HFFc6 (cell line): ENCODE measurements at regions not wholly inside any gene's neighbourhood (a gene's known extent, or its start where the extent isn't known, plus 50 kb on each side); places are given as distances from the start of the nearest gene placed in this dataset.
A peak's percentile ranks its signal among the peaks of the same experiment; 100 is the strongest.

Experiments
- DNase-seq: peaks from one replicate; pipeline ENCODE4 v3.0.0-alpha.2; 2018
- H3K27ac Mint-ChIP-seq: 2 replicates; pipeline ENCODE4 v1.8.0; 2020; ENCODE audit warnings: mild to moderate bottlenecking, mixed read lengths
- H3K27me3 Mint-ChIP-seq: 2 replicates; pipeline ENCODE4 v1.8.0; 2021; ENCODE audit warnings: mild to moderate bottlenecking, moderate library complexity, mixed read lengths; ENCODE audit not compliant: insufficient read depth
- H3K36me3 Mint-ChIP-seq: 2 replicates; pipeline ENCODE4 v1.8.0; 2021; ENCODE audit warnings: low read depth, mixed read lengths
- H3K4me1 Mint-ChIP-seq: 2 replicates; pipeline ENCODE4 v1.8.0; 2020; ENCODE audit warnings: low read depth, mixed read lengths
- H3K4me3 Mint-ChIP-seq: 2 replicates; pipeline ENCODE4 v1.8.0; 2020; ENCODE audit warnings: mild to moderate bottlenecking, moderate library complexity, mixed read lengths
- H3K9me3 Mint-ChIP-seq: 2 replicates; pipeline ENCODE4 v1.8.0; 2020; ENCODE audit warnings: mild to moderate bottlenecking, mixed read lengths
- TF ChIP-seq, protein P1 (sequence below): fragments of 200-600 bp; sonication (generic); IDR thresholded peaks from 2 replicates; pipeline ENCODE4 v1.5.0; 2021; ENCODE audit warnings: antibody characterized with exemption, mild to moderate bottlenecking

- Mint-ChIP-seq H3K27ac (no peak overlapping the region), H3K9me3 (peaks cover 21% of the 10 kb centered on the region)
Observed at GRCh38 chr7:42666994-42667393, 244.9 kb downstream of the C7orf25 start.

DNA sequence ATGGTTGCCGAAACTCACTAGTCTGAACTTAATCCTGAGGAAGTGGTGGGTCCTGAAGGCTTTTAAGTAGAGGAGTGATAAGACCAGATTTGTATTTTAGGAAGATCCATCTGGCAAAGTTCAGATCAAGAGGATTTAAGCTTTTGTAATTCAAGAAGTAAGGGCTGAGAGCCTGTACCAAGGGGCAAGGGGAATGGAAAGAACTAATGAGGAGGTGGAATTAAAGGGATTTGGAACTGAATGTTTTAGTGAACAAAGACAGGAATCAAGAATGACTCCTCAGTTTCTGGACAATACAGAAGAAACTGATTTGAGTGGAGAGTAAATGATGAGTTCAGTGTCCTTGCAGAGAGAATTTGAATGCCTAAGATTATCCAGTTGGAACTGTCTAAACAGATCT lies 249.0 kb downstream of the C7orf25 start:
- DNase-seq = no peak
- no peak overlapping the region for H3K27ac Mint-ChIP-seq
- H3K9me3 Mint-ChIP-seq = peaks cover 21% of the 10 kb centered on the region
- H3K27me3 Mint-ChIP-seq = peaks cover 8% of the 10 kb centered on the region; the same call in 1 of the 2 replicates
- H3K36me3 Mint-ChIP-seq = peaks cover 13% of the 10 kb centered on the region
- TF ChIP-seq, protein P1, sequence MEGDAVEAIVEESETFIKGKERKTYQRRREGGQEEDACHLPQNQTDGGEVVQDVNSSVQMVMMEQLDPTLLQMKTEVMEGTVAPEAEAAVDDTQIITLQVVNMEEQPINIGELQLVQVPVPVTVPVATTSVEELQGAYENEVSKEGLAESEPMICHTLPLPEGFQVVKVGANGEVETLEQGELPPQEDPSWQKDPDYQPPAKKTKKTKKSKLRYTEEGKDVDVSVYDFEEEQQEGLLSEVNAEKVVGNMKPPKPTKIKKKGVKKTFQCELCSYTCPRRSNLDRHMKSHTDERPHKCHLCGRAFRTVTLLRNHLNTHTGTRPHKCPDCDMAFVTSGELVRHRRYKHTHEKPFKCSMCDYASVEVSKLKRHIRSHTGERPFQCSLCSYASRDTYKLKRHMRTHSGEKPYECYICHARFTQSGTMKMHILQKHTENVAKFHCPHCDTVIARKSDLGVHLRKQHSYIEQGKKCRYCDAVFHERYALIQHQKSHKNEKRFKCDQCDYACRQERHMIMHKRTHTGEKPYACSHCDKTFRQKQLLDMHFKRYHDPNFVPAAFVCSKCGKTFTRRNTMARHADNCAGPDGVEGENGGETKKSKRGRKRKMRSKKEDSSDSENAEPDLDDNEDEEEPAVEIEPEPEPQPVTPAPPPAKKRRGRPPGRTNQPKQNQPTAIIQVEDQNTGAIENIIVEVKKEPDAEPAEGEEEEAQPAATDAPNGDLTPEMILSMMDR = no peak
- no peaks in the 10 kb centered on the region for H3K4me1 Mint-ChIP-seq
- H3K4me3 Mint-ChIP-seq = no peak overlapping the region

More at GRCh38 chr7:42666994-42667393, 244.9 kb downstream of the C7orf25 start:
- TF ChIP-seq, protein P1 = no peak
- DNase-seq = no peak
- Mint-ChIP-seq H3K36me3 (peaks cover 13% of the 10 kb centered on the region), H3K4me3 (no peak overlapping the region), H3K4me1 (no peaks in the 10 kb centered on the region), H3K27me3 (peaks cover 9% of the 10 kb centered on the region)

- H3K4me3 Mint-ChIP-seq = no peak overlapping the region
- H3K4me1 Mint-ChIP-seq = no peaks in the 10 kb centered on the region
- H3K9me3 Mint-ChIP-seq = peaks cover 6% of the 10 kb centered on the region
- 0 out of 2 replicates have a peak, but pooled peaks cover 5% of the 10 kb centered on the region for H3K36me3 Mint-ChIP-seq
- TF ChIP-seq, protein P1 = no peak
- peak; percentile 9 for DNase-seq
- H3K27ac Mint-ChIP-seq = no peak overlapping the region
- peaks cover 6% of the 10 kb centered on the region; the same call in 1 of the 2 replicates for H3K27me3 Mint-ChIP-seq
Observed at GRCh38 chr7:42661312-42661711, 250.6 kb downstream of the C7orf25 start.

GRCh38 chr7:42650701-42651100 lies 261.2 kb downstream of the C7orf25 start:
- H3K9me3 Mint-ChIP-seq = no peaks in the 10 kb centered on the region; the same call in 1 of the 2 replicates
- H3K27me3 Mint-ChIP-seq = peaks cover 2% of the 10 kb centered on the region; the same call in 1 of the 2 replicates
- no peak overlapping the region for H3K4me3 Mint-ChIP-seq
- H3K36me3 Mint-ChIP-seq = no peaks in the 10 kb centered on the region
- no peak for DNase-seq
- H3K27ac Mint-ChIP-seq = no peak overlapping the region
- TF ChIP-seq, protein P1 = no peak
- H3K4me1 Mint-ChIP-seq = no peaks in the 10 kb centered on the region

- no peaks in the 10 kb centered on the region for H3K4me1 Mint-ChIP-seq
- H3K27ac Mint-ChIP-seq = no peak overlapping the region
- no peak for DNase-seq
- no peaks in the 10 kb centered on the region for H3K36me3 Mint-ChIP-seq
- H3K27me3 Mint-ChIP-seq = peaks cover 2% of the 10 kb centered on the region; the same call in 1 of the 2 replicates
- no peak overlapping the region for H3K4me3 Mint-ChIP-seq
- no peaks in the 10 kb centered on the region; the same call in 1 of the 2 replicates for H3K9me3 Mint-ChIP-seq
- TF ChIP-seq, protein P1 = no peak
Observed at GRCh38 chr7:42650171-42650570, 261.7 kb downstream of the C7orf25 start.

DNA sequence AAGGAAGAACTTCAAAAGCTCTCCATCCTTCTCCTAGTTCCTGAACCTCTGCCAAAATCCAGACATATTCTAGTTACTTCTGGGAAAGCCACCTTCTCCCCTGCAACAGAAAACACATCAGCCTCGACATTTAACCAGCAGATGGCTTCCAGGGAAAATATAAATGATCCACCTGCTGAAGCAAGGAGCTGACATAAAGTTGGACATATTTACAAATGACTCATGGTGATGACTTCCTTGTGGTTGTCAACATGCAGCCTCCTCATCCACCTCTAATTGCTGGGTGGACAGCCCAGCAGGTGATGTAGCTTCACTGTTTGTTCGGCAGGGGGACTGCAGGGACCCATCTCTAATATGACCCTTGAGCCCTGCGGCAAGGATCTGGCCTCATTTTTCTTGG lies 266.0 kb downstream of the C7orf25 start:
- Mint-ChIP-seq H3K4me3 (no peak overlapping the region), H3K9me3 (no peaks in the 10 kb centered on the region), H3K27ac (no peak overlapping the region), H3K4me1 (no peaks in the 10 kb centered on the region), H3K27me3 (peaks cover 4% of the 10 kb centered on the region; the same call in 1 of the 2 replicates), H3K36me3 (no peaks in the 10 kb centered on the region)
- no peak for DNase-seq
- TF ChIP-seq, protein P1 = no peak
